DMS153 (cell line): ENCODE measurements at regions not wholly inside any gene's neighbourhood (a gene's known extent, or its start where the extent isn't known, plus 50 kb on each side); places are given as distances from the start of the nearest gene placed in this dataset.
A peak's percentile ranks its signal among the peaks of the same experiment; 100 is the strongest.

Source experiments
- DNase-seq: peaks from one replicate; lab custom pipeline; 2025; lab: John Stamatoyannopoulos, UW

DNA sequence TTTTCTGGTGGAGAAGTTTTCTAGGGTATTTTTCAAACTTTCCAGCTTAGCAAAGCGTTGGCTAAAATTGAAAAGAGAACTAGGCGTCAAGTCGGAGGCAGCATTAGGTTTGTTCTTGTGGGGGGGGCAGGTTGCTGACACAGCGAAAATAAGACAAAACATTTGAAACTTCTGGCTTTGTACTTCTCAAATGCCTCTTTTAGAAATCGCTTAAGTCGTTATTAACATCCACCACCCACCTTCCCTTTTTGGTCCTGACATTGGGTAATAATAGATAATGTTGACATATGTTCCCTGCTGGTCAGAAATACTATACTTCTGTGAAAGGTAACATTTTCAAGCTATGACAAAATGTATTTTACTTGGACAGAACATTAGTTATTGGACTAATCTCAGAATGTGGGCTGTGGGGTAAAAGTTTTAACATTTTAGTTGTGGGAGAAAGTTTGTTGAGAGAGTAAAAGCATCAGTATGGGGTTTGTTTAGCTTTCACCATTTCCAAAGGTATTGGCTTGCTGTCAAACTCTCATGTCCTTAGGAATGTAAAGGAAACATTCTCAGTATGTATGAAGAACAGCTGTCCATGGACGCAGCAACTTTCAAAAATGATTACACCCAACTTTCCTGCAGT, 88.1 kb upstream of the ZEB2 start:
- no peak for DNase-seq

DNA sequence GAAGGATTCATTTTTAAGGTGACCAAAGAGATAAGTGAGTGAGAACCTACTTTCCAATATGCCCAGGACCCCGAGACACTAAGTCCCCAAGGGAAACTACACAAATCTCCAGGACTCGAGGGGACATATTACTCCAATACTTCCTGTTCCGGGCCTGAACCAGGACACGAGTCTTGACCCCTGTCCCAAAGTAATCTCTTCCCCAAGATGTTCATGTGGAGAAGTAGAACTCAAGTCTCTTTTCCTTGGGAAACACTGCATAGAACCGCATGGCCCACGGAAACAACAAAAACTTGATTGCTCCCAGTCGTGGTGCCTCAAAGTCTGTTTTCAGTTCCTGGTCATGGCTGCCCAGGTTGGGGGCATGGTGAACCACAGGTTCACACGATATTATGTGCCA, 87.2 kb upstream of the ZEB2 start:
- no peak for DNase-seq

DNA sequence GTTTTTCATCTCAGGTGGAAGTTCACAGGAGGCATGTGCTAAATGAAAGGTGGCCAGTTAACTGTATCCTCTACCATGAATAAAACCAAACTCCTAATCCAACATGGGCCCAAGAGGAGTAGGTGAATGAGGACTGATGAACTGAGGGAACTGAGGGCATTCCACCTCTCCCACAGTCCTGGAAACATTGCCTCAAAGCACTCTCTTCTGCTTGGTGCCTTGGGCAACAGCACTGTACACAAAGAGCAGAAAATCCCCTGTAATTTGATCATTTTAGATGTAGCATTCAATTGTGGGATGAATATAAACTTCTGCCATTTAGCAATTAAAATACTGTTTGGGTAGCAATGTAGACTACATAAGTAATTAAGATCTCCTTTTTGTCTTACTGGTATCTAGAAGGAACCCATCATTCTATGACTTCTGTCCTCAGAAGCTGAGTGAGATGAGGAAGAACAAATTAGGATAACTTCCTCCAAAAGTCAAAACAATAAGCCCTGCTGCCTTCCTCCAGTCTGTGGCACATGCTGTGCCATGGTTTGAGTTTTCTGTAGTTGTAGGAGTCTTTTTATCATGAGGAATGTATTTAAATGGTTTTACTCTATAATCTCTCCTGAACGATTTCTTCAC, 86.7 kb upstream of the ZEB2 start:
- no peak for DNase-seq

DNA sequence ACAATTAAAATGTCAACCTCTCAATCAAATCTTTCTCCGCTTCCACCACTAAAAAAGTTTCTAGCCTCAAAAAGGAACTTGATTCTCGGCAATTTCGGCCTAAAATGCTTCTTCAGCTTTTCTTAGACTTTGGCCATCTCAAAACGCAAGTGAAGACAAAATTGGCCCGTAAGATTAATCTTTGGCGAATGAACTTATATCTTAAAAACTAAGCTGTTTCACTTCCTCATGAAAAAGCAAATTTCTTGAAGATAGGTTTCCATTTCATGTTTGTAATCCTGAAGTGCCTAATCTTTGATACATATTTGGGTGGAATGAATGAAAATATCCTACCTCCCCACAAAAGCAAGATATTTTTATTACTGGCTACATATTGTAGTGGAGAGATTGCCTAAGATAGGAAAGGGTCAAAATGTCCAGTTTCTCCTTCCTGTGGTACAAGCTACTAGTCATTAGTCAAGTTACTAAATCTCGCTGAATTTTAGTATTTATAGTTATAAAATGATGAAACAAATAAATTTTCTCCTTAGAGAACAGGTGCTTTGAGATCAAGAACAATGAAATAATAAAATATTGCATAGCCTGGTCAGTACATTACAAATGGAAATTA, 85.4 kb upstream of the ZEB2 start:
- DNase-seq = no peak

DNA sequence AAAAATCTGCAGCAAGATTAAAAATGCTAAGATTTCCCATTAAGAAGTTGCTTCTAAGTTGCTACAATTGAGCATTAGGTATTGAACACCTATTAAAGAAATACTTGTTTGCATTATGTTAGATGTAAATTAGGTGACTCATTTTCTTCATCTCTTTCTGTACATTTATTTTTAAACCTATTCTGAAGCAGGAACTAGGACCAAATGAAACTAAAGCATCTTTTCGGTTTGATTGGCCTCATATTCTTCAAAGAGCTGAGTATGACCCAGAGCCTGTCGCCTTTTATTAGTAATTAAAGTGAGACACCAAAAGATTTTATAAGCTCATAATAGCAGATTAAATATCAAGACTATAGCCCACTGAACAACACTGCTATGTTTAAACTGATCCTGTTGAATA, 83.4 kb upstream of the ZEB2 start:
- no peak for DNase-seq

DNA sequence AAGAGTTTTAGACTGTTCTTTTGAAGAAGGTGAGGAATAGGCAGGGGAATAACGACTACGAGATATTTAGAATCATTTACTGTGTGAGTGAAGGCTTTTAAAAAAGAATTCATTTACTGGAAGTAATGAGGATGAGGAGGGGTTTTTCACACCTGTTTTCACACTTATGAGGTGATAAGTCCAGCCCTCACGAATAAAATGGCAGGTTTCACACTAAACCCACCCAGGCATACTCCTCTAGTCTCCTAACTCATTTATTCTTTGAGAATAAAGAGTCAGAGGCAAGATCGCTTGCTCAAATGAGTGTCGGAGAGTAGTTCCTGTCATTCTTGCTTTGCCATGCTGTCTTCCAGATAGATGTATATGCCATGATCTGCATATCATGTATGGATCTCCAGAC, 79.0 kb upstream of the ZEB2 start:
- DNase-seq = no peak

DNA sequence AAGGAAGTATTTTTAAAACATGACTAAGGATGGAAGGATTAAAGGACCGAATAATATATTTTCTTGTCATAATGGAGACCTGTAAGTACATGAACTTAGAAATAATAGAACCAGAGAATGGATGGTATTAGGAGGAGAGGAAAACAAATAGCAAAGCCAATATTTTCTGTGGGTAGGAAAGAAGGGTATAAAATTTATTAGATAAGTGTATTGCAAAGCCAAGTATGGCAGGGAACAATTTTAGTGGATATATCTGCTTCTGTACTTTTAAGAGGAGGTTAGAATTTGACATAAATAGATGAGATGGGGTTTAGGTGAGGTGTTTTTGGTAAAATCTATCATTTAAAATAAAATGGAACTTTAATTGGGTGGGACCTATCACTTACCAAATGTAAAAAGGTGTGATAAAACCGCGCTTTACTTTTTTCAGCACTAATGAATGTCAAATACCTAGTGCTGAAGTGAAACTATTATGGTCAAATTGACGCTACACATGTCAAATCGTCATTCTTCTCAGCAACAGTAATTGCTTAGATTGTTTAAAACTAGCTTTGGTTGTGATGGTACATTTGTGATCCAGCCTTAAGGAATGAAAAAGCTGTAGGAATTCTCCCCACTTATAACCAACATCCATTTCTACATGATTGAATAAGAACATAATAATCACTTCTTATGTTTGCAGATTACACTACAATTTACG, 78.1 kb upstream of the ZEB2 start:
- no peak for DNase-seq

DNA sequence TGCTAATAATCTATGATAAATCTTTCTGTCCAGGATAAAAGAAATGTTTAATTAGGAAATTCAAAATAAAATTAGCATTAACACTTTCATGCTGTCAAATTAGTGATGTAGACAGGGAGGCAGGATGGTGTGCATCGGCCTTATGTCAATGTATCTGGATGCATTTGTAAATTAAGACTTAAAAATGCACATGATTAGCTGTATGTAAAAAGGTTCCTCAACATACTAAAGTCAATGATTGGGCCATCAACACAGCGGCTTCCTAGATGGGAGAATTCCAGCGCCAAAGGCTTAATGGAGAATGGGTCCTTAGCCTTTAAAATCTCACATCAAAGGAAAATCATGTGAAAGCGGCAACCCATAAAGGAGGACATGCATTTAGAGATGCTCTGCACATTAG, 77.5 kb upstream of the ZEB2 start:
- DNase-seq = no peak

DNA sequence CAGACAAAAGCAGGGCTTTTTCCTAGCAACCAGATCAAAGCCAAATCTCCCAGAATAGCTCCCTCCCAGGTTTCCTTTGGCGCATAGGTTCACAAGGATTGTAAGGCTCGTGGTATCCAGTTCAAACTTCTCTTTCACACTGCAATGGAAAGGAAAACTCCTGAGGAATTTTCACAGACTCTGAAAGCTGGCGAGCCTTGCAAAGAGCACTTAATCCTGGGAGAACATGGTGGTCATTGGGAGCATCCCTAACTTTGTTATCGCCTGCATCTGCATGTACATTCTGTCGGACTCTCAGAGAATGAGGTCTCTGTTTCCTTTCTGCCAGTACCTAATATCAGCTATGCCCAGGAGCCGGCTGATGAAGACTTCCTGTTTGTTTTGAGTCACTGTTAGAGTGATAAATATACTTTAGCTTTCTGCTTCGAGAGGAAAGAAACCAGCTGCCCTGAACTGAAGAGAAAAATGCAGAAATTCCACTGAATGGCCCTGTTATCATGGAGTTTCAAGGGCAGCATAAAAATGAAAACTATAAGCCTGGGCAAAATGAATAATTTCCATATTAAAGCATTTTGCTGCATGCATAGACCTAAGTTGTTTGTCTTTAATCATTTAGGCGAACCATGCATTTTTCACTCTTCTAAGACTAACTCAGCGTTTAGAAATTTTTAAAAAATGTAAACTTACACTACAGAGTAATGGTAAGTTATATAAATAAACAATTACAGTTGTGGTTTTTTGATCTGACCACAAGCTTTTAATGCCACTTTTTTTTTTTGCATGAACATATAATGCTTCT, 76.4 kb upstream of the ZEB2 start:
- peak; percentile 37 for DNase-seq

DNA sequence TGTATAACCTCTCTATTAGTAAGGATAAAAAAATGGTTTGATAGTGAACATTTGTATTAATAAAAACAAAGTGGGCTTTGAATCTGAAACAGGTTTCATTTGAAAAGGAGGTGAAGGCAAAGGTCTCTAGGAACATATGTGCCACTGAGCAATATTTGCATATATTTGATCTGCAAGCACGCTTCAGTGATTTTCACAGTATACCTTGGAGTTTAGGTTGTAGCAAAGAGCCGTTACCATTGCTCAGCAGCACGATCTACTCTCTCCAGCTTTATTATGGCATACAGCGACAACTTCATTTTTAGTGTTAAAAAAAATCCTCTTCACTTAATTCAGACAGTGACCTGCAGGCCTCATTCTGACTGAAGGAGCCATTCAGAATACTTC, 75.8 kb upstream of the ZEB2 start:
- no peak for DNase-seq

DNA sequence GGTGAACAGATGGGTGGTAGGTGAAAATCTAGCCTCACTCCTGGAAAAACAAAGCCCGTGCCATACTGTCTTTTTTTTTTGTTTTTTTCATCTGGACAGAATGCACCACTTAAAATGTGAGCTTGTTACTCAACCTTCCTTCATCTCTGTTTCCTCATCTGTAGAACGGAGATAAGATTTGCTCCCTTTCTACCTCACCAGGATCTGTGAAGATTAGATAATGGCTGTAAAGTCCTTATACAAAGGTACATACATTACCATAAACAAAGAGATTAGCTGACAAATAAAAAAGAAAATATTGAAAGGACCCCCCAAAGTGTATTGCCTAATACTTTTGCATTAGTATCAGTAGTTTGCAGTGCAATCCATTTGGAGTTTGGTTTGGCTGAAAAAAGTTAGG, 75.4 kb upstream of the ZEB2 start:
- DNase-seq = no peak

DNA sequence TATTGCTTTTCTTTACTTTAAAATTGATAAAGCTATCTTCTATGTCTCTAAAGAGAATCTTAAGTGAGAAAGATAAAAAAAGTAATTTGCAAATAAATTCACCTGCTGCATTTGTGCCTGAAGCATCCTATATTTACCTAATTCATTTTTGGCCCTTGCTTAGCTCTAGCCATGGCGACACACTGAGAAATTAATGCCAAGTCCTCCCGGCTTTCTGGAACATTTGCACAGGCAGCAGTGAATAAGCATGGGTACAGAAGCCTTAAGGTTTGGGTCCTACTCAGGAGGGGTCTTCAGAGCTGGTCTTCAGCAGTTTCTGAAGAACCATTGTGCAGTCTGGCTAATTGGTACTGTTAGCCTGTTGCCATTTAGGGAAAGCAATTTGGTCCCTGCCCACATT, 73.9 kb upstream of the ZEB2 start:
- no peak for DNase-seq

DNA sequence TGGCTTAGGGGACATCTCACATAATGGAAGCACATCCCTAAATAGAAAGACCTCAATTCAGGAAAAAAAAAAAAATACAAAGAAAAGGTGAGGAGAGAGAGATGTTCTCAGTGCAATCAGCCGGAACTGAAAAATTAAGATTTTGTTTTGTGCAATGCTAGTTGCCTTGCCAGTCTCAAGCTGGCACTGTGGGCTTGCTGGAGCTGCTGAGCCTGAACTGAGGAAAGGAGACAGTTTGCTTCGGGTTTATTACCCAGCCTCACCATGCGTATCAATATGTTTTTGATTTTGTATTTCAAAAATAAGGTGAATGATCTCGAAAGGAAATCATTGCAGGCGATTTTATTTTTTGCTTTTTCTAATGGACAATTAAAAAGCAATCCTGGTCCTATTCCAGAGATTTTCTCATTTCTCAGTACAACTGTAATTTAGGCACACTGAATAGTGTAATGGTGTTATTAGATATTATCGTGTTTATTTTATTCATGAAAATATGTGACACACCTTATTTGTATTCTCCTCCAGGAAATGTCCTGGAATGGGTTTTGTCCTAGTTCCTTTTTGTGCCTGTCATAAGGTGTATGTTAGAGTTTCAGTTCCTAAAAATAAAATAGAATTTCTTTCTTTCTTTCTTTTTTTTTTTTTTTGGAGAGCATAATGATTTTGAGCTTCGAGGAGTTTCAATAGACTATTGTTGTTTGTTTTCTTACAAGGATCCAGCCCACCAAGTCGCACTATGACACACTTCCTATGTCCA, 72.8 kb upstream of the ZEB2 start:
- no peak for DNase-seq

DNA sequence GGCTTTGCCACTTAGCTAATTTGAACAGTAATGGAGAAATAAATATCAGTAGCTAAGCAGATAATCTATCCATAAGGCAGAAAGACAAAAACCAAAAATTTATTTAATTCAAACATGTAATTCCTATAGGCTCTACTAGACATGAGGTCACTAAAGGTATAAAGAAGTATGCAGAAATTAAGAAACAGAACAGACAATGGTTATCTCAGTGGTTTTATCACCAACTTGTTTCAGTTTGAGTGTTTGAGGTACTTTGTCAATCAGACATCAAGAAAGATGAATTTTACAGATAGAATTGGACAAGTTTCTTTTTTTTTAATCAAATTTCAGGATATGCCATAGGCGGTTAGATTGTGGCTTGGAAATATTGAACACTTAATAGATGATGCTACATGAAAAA, 67.4 kb upstream of the ZEB2 start:
- no peak for DNase-seq

DNA sequence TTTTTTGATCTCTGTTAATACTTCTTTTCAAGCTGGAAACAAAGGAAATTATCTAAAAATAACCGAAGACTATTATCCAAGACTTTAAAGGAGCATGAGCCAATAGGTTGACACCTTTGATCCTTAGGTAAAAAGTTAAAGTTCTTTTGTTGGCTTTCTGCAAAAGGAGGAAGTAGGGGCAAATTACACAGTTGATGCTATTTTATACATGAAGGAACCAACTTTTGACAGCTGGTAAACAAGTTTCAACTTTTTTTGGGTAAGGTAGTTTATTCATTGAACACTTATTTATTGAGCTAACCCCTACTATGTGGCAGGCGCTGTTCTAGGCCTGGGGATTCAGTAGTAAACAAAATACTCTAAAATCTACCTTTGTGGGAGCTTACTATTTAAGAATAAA, 66.6 kb upstream of the ZEB2 start:
- no peak for DNase-seq

DNA sequence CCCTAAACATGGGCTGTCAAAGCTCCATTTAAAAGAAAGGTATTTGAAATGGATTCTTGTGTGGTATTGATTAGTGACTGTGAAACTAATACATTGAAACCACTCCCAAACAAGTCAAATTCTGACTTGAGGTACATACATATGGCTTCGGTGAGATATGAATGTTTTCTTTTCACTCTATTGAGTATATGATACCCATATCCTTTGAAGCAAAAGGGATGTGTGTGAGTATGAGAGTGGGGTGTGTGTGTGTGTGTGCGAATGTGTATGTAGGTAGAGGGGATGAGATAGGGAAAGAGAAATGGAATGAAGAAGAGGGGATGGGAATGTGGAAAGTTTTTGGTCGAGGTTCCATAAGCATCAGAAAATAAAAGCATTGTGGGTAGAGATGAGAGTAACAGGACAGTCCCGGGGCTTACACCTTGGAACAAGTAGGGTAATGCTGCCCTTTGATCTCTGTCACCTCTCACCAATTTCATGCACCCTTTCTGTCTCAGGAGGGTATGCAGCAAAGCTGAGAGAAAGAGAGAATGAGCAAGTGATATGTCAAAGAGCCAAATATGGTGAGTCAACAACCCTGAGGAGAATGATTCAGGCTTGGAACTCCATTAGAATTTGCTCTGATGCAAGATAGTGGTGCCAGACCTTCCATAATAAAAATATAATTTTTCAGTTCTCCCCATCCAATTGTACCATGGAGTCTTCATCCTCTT, 64.0 kb upstream of the ZEB2 start:
- DNase-seq = no peak

DNA sequence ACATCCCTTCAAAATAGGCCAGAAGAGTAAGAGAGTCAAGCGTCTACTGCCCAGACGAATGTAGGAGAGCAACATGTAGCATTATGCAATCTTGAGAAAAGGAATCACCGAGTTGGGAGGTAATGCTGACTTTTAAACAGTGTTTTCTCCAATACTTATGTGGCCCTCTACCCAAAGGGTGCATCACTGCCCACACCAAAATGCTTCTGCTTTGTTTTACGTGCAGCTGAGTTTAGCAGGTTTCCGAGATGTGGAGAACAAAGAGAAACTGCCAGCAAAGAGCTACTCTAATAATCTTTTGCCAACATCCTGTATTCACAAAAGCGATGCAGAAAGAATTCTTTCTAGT, 63.4 kb upstream of the ZEB2 start:
- DNase-seq = no peak

DNA sequence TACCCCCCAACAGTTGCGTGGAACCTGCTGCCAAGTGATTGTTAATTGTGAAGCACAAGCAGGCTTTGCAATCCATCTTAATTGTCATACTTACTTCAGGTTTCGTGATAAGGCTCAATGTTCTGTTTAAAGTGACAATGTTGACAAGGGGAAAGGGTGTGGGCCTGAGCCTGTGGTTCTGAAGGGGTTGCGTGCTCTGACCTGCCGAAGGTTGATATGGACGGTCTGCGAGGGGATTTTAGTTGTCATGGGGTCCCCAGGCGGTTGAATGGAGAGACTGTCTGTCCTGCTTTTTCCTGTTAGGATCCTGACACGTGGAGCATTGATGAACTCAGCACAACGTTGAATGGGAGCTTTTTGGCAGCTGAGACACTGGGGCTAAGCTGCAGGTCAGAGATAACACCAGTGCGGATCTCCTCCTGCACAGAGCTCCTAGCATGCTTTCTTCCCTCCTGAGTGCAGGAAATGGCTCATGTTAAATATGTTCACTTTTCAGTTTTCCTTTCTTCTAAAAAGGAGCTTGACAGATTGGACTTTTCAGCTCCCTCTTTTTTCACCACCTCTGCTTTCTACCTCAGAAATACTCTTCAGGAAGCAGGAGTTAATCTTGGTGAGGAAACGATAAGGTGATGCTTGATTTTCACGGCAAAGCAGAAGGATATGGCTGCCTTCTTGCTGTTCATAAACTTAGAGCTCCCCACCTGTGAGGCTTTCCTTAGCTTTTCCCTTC, 62.9 kb upstream of the ZEB2 start:
- DNase-seq = no peak

DNA sequence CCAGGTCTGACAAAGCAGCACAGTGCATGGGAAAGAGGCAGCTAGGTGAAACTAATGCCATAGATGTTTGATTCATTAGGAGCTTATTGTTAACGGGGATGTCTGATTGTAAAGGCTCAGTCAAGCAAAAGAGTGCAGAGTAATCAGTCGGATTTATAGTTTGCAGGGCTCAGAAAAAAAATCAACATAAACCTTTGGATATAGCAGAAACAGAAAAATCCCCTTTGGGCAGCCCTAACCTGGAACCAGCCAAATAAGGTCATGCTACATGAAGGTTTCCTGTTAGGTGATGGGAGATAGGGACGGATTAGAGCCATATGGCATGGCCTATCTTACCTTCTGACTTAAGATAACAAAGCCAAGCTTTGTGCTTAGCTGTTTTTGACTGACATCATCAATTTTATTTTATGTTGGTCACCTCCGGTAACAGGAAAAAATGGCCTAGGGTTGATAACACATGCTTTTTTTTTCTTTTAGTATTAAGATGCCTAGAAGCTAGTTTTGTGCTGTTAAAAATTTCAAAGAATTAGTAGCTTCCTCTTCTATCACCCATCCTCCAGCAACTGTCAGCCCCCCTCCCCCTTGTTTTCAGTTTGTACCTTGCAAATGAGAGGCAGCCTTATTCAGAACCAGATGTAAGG, 60.7 kb upstream of the ZEB2 start:
- no peak for DNase-seq

DNA sequence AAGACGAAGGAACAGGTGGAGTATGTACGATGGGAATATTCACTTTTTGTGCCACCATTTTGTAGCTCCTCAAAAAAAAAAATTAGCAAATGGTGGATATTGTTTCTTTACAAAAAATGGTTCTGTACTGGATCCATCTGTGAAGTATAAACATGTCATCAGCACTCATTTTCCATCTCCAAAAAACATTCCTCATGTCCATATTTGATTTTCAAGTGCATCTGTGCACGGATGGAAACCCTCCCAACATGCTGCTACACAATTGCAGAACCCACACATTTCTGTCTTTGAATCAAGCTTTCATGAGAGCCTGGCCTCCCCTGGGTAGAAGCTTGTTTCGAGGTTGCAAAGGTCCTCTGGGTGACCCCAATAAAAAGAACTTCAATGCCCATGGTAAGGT, 59.6 kb upstream of the ZEB2 start:
- DNase-seq = no peak
